ENCODE measurements at regions not wholly inside any gene's neighbourhood (a gene's known extent, or its start where the extent isn't known, plus 50 kb on each side); places are given as distances from the start of the nearest gene placed in this dataset.
"Not testable (repeated sequence)": the region's sequence is repeated elsewhere in the genome, so short reads cannot be mapped to it uniquely, and the experiment has no call there.

- H3K18ac ChIP-seq (ENCODE audit: low read length); H4K8ac ChIP-seq (ENCODE audit: low read depth, low read length); H2BK120ac ChIP-seq (ENCODE audit: insufficient read depth, low read length, poor library complexity); H3K79me1 ChIP-seq (ENCODE audit: low read length); H2BK5ac ChIP-seq (ENCODE audit: low read depth, low read length, poor library complexity); H3K4me3 ChIP-seq (ENCODE audit: low read depth, low read length); H3K27me3 ChIP-seq (ENCODE audit: insufficient read depth, low read length); H3K79me2 ChIP-seq (ENCODE audit: control insufficient read depth, insufficient read depth, low read length, poor library complexity); H4K91ac ChIP-seq (ENCODE audit: low read depth, low read length); H3K14ac ChIP-seq (ENCODE audit: low read length); H3K36me3 ChIP-seq (ENCODE audit: control insufficient read depth in 1 of 2, insufficient read depth in 2 of 2, low read length in 2 of 2); H2AK5ac ChIP-seq (ENCODE audit: low read length); H4K12ac ChIP-seq (ENCODE audit: low read depth, low read length); H3K9me3 ChIP-seq (ENCODE audit: insufficient read depth, low read depth, low read length); H3K4me2 ChIP-seq (ENCODE audit: low read length); H3K27ac ChIP-seq (ENCODE audit: low read depth, low read length); H3K4me1 ChIP-seq (ENCODE audit: control insufficient read depth in 1 of 2, insufficient read depth in 2 of 2, low read length in 2 of 2); H3K4ac ChIP-seq (ENCODE audit: low read depth, low read length); H3K9ac ChIP-seq (ENCODE audit: low read length); H2AFZ ChIP-seq (ENCODE audit: insufficient read depth, low read length, poor library complexity); H2BK12ac ChIP-seq (ENCODE audit: low read length); H3K23ac ChIP-seq (ENCODE audit: low read length): not testable (repeated sequence)
- DNase-seq: peak; percentile 6 to 63
- no CpG with 5 or more reads among the region's 15 CpGs for WGBS (ENCODE audit: extremely low coverage, insufficient coverage, insufficient read length)
Observed at GRCh38 chr9:66752324-66752923, 148.1 kb upstream of the ZNF658 start.

- not testable (repeated sequence) for H4K8ac ChIP-seq (ENCODE audit: low read depth, low read length); H3K14ac ChIP-seq (ENCODE audit: low read length)
- WGBS (ENCODE audit: extremely low coverage, insufficient coverage, insufficient read length): no CpG with 5 or more reads among the region's 7 CpGs
Observed at GRCh38 chr9:66759825-66760492, 140.6 kb upstream of the ZNF658 start.

DNA sequence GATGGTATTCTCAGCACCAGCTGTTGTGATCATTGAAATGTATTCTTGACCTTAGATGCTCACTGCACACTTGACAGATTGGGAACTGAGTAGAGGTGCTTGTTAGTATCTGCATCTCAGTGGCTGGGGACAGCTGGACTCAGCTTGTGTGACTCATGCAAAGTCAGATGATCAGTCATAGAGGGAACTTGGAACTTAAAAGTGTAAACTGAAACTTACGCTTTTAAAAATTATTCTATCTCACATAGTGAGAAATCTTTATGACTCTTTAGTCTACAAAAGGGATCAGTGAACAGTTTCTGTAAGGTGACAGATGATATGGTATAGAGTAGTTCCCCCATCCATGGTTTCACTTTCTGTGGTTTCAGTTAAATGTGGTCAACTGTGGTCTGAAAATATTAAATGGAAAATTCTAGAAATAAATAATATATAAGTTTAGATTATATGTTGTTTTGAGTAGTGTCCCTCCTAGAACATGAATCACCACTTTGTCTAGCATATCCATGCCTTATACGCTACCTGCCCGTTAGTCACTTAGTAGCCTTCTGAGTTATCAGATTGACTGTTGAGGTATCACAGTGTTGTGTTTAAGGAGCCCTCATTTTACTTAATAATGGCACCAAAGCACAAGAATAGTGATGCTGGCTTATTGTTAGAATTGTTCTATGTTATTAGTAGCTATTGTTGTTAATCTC, 135.6 kb upstream of the ZNF658 start:
- H2BK5ac ChIP-seq (ENCODE audit: low read depth, low read length, poor library complexity); H4K91ac ChIP-seq (ENCODE audit: low read depth, low read length); H3K4me3 ChIP-seq (ENCODE audit: low read depth, low read length); H3K9me3 ChIP-seq (ENCODE audit: insufficient read depth, low read depth, low read length); H2AFZ ChIP-seq (ENCODE audit: insufficient read depth, low read length, poor library complexity); H3K4me1 ChIP-seq (ENCODE audit: control insufficient read depth in 1 of 2, insufficient read depth in 2 of 2, low read length in 2 of 2); H3K27ac ChIP-seq (ENCODE audit: low read depth, low read length); H3K36me3 ChIP-seq (ENCODE audit: control insufficient read depth in 1 of 2, insufficient read depth in 2 of 2, low read length in 2 of 2); H3K14ac ChIP-seq (ENCODE audit: low read length); H4K8ac ChIP-seq (ENCODE audit: low read depth, low read length); H3K79me1 ChIP-seq (ENCODE audit: low read length); H3K4me2 ChIP-seq (ENCODE audit: low read length); DNase-seq; H2AK5ac ChIP-seq (ENCODE audit: low read length); H4K12ac ChIP-seq (ENCODE audit: low read depth, low read length); H3K4ac ChIP-seq (ENCODE audit: low read depth, low read length); H3K23ac ChIP-seq (ENCODE audit: low read length); H3K27me3 ChIP-seq (ENCODE audit: insufficient read depth, low read length); H3K18ac ChIP-seq (ENCODE audit: low read length); H3K79me2 ChIP-seq (ENCODE audit: control insufficient read depth, insufficient read depth, low read length, poor library complexity); H3K9ac ChIP-seq (ENCODE audit: low read length); H2BK120ac ChIP-seq (ENCODE audit: insufficient read depth, low read length, poor library complexity); H2BK12ac ChIP-seq (ENCODE audit: low read length): not testable (repeated sequence)
- no CpG with 5 or more reads among the region's 3 CpGs for WGBS (ENCODE audit: extremely low coverage, insufficient coverage, insufficient read length)

More at GRCh38 chr9:66759825-66760492, 140.6 kb upstream of the ZNF658 start:
- not testable (repeated sequence) for H3K23ac ChIP-seq (ENCODE audit: low read length); H3K4me1 ChIP-seq (ENCODE audit: control insufficient read depth in 1 of 2, insufficient read depth in 2 of 2, low read length in 2 of 2); DNase-seq; H3K4me3 ChIP-seq (ENCODE audit: low read depth, low read length); H3K4me2 ChIP-seq (ENCODE audit: low read length); H2BK5ac ChIP-seq (ENCODE audit: low read depth, low read length, poor library complexity); H2AK5ac ChIP-seq (ENCODE audit: low read length); H3K9me3 ChIP-seq (ENCODE audit: insufficient read depth, low read depth, low read length); H3K79me2 ChIP-seq (ENCODE audit: control insufficient read depth, insufficient read depth, low read length, poor library complexity); H3K9ac ChIP-seq (ENCODE audit: low read length); H3K79me1 ChIP-seq (ENCODE audit: low read length); H4K12ac ChIP-seq (ENCODE audit: low read depth, low read length); H3K27me3 ChIP-seq (ENCODE audit: insufficient read depth, low read length); H2BK120ac ChIP-seq (ENCODE audit: insufficient read depth, low read length, poor library complexity); H3K27ac ChIP-seq (ENCODE audit: low read depth, low read length); H3K4ac ChIP-seq (ENCODE audit: low read depth, low read length); H2AFZ ChIP-seq (ENCODE audit: insufficient read depth, low read length, poor library complexity); H3K18ac ChIP-seq (ENCODE audit: low read length); H4K91ac ChIP-seq (ENCODE audit: low read depth, low read length); H2BK12ac ChIP-seq (ENCODE audit: low read length); H3K36me3 ChIP-seq (ENCODE audit: control insufficient read depth in 1 of 2, insufficient read depth in 2 of 2, low read length in 2 of 2)

- not testable (repeated sequence) for H2BK5ac ChIP-seq (ENCODE audit: low read depth, low read length, poor library complexity); H3K23ac ChIP-seq (ENCODE audit: low read length); H3K18ac ChIP-seq (ENCODE audit: low read length); H3K4me2 ChIP-seq (ENCODE audit: low read length); H3K27ac ChIP-seq (ENCODE audit: low read depth, low read length); H2BK12ac ChIP-seq (ENCODE audit: low read length); H3K4me1 ChIP-seq (ENCODE audit: control insufficient read depth in 1 of 2, insufficient read depth in 2 of 2, low read length in 2 of 2); H3K79me1 ChIP-seq (ENCODE audit: low read length); H3K36me3 ChIP-seq (ENCODE audit: control insufficient read depth in 1 of 2, insufficient read depth in 2 of 2, low read length in 2 of 2); H4K91ac ChIP-seq (ENCODE audit: low read depth, low read length); H4K8ac ChIP-seq (ENCODE audit: low read depth, low read length); H2BK120ac ChIP-seq (ENCODE audit: insufficient read depth, low read length, poor library complexity); H3K4ac ChIP-seq (ENCODE audit: low read depth, low read length); H3K79me2 ChIP-seq (ENCODE audit: control insufficient read depth, insufficient read depth, low read length, poor library complexity); H3K27me3 ChIP-seq (ENCODE audit: insufficient read depth, low read length); H3K9ac ChIP-seq (ENCODE audit: low read length); H3K9me3 ChIP-seq (ENCODE audit: insufficient read depth, low read depth, low read length); H2AFZ ChIP-seq (ENCODE audit: insufficient read depth, low read length, poor library complexity); H4K12ac ChIP-seq (ENCODE audit: low read depth, low read length); DNase-seq; H3K4me3 ChIP-seq (ENCODE audit: low read depth, low read length); H2AK5ac ChIP-seq (ENCODE audit: low read length); H3K14ac ChIP-seq (ENCODE audit: low read length)
- no CpG with 5 or more reads among the region's 2 CpGs for WGBS (ENCODE audit: extremely low coverage, insufficient coverage, insufficient read length)
Observed at GRCh38 chr9:66765531-66765930, 135.0 kb upstream of the ZNF658 start.

Measured in trophoblast cell (in vitro differentiated cells and primary cell).